Fibroblast of mammary gland (primary cell): ENCODE measurements at regions not wholly inside any gene's neighbourhood (a gene's known extent, or its start where the extent isn't known, plus 50 kb on each side); places are given as distances from the start of the nearest gene placed in this dataset.
A peak's percentile ranks its signal among the peaks of the same experiment; 100 is the strongest.
"Not testable (repeated sequence)": the region's sequence is repeated elsewhere in the genome, so short reads cannot be mapped to it uniquely, and the experiment has no call there.

Experiments used
- DNase-seq: peaks from one replicate; pipeline ENCODE4 v3.0.0-alpha.2; 2010; ENCODE audit warnings: low read depth
- H3K4me3 ChIP-seq: 2 replicates; pipeline ENCODE4 v1.5.1; 2011; ENCODE audit warnings: low read depth, mild to moderate bottlenecking, low read length, moderate library complexity; ENCODE audit not compliant: control insufficient read depth
- CTCF ChIP-seq: conservative IDR thresholded peaks from 2 replicates; pipeline ENCODE4 v1.5.1; 2011; ENCODE audit warnings: low read depth, low read length, inconsistent platforms; ENCODE audit not compliant: control insufficient read depth, insufficient read depth

GRCh38 chr7:81150951-81151361, 232.1 kb upstream of the SEMA3C start:
- H3K4me3 ChIP-seq, result no peak overlapping the region
- peak; percentile 27 for DNase-seq
- no peak for TF ChIP-seq CTCF

- TF ChIP-seq CTCF, result no peak
- no peak for DNase-seq
- H3K4me3 ChIP-seq, result no peak overlapping the region
These were observed 225.0 kb upstream of the SEMA3C start for GRCh38 chr7:81143856-81144255.

- DNase-seq, H3K4me3 ChIP-seq: not testable (repeated sequence)
These were observed 222.7 kb upstream of the SEMA3C start for GRCh38 chr7:81141257-81142205.

GRCh38 chr7:81140775-81141174, 221.9 kb upstream of the SEMA3C start:
- DNase-seq, result no peak
- H3K4me3 ChIP-seq, result no peak overlapping the region
- TF ChIP-seq CTCF, result no peak

- H3K4me3 ChIP-seq, result no peak overlapping the region
- DNase-seq, result no peak
- TF ChIP-seq CTCF, result no peak
These were observed 221.4 kb upstream of the SEMA3C start for GRCh38 chr7:81140252-81140651.

- no peak overlapping the region for H3K4me3 ChIP-seq
- no peak for DNase-seq
- TF ChIP-seq CTCF, result no peak
These were observed 220.0 kb upstream of the SEMA3C start for GRCh38 chr7:81138870-81139269.

GRCh38 chr7:81135324-81135723, 216.5 kb upstream of the SEMA3C start:
- TF ChIP-seq CTCF, result no peak

More at GRCh38 chr7:81135324-81135723, 216.5 kb upstream of the SEMA3C start:
- H3K4me3 ChIP-seq, result no peak overlapping the region
- DNase-seq, result no peak
